ENCODE measurements at regions not wholly inside any gene's neighbourhood (a gene's known extent, or its start where the extent isn't known, plus 50 kb on each side); places are given as distances from the start of the nearest gene placed in this dataset.

DNA sequence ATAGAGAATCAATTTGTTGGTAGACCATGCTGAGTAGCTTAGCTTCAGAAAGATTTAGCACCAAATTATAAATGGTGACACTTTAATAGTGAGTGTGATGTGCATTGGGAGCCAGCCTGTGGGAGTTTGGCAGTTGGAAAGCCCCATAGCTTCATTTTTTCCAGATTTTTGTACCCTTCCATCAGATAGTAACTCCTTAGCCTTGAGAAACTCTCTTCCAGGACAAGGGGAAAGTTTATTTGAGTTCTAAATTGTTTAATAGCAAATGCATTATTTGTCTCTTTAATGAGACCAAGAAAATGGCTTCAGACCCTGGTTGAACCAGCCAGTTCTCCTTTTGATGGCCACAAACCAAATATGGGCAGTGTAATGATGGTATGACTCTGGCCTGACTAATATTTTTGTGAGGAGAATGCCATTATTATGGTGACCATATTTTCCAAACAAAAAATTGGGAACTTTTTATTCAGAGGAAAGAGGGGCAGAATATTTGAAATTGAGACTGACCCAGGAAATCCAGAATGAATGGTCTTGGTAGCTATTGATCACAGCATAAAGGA lies 49.8 kb downstream of the PLCE1 start:
- no peak for DNase-seq

DNA sequence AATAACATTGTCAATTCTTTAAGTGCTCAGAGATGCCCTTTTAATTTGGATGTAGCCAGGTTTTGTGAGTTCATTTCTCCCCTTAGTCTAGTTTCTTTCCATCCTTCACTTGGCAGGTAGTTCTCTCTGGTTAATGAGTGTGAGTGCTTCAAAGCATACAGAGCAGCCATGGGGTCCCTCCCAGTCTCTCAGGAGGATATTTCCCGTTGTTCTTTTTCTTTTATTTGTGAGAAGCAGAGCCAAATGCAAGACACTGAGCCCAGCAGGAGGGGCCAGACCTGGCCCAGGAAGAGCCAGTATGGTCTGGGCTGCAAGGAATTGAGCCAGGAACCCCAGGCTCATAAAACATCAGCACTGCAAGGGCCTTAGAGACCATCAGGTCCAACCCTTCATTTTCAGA lies 52.4 kb downstream of the PLCE1 start:
- DNase-seq = peak in 1 of 2 experiments; percentile 11

DNA sequence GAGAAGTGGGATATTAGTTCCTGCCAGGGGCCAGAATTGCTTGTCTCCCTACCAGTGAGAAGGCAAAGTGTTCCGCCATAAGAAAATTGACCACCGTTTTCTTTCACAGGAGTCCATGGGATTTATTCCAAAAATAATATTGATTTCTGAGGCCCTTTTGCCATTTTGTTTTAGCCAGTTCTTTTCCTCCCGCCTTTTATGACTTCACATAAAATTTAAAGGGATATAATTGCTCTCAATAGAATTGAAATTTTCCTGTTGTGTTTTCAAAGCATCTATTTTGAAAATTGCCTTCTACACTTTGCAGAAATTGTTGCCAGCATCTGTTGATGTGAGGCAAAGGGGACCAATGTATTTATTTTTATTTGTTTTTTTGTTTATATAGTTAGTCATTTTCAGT lies 53.6 kb downstream of the PLCE1 start:
- DNase-seq = no peak

- no peak for DNase-seq
These were observed 56.2 kb downstream of the PLCE1 start for GRCh38 chr10:94049911-94050310.

DNA sequence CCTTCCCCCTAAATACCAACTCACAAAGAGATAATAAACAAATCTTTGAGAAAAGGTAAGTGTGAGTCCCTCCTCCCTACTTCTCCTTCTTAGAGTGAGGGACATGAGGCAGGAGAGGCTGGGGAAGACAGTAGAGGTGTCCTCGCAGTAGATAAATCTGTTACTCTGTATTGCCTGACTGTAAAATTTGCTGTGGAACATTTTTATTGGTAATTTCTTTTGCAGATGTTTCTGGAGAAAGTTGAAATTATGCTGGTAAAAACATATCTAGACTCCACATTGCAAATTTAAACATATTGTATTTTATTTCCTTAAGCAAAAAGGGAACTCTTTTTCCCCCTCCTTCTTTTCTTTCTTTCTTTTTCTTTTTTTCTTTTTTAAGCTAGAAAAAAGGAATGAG lies 58.5 kb downstream of the PLCE1 start:
- DNase-seq = no peak

DNA sequence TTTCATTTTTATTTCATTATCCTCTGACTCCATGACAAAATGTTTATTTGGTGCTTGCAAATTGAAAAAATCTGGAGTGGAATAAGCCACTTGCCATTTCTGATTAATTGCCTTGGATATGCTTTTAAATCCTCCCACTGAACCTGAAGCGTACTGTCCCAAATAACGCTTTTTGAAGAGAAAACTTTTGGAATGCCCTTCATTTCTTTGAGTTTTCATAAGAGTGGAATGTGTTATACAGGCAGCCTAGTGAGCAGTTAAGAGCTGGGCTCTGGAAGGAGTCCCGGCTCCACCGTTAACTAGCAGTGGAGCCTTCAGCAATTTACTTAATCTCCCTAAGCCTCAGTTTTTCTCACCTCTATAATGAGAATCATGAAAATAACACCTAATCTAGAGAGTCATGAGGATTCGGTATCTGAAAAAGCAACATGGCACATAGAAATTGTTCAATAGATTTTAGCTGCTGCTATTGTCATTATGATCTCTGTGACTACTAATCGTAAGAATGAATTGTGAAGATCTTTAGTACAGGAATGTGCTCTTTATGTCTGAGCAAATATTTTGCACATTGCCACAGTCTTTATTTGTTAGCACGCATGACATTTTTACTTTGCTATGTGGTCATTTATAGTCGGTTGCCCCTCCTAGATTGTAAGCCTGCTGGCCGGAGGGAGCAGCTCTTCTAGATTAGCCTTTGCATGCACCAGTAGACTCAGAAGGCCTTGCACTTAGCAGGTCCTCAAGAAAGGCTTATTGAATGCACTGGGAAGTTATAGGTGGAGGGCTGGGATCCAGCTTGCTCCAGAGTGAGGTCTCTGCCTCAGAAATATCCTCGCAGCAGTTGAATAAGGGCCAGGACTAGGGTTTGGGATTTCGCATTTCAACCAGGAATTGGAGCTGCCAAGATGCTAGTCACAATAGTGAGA lies 59.4 kb downstream of the PLCE1 start:
- peak in 1 of 2 experiments; percentile 17 for DNase-seq

GRCh38 chr10:94059178-94059883 lies 65.6 kb downstream of the PLCE1 start:
- DNase-seq = no peak

- DNase-seq = no peak
These were observed 67.3 kb downstream of the PLCE1 start for GRCh38 chr10:94061026-94061425.

- no peak for DNase-seq
These were observed 68.9 kb downstream of the PLCE1 start for GRCh38 chr10:94062611-94063010.

GRCh38 chr10:94065362-94065761 lies 71.6 kb downstream of the PLCE1 start:
- no peak for DNase-seq

- no peak for DNase-seq
These were observed 72.1 kb downstream of the PLCE1 start for GRCh38 chr10:94065787-94066186.

GRCh38 chr10:94066411-94066810 lies 72.7 kb downstream of the PLCE1 start:
- DNase-seq = no peak

DNA sequence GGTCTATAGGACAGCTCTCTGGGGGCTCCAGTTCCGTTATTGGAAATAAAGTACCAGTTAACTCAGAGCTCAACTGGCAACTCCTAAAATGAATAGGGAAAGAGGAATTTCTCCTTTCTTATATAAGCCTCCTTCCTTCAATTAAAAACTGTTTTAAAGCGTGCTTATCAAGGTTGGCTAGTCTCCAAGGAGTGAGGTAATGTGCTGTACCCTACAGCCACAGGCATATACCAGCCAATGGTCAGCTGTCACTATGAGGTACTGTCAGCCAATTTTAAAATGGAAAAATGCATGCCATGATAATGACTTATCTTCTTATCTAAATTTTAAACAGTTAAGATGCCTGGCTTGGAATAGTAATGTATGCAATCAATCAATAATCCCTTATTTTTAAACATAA lies 76.2 kb downstream of the PLCE1 start:
- no peak for DNase-seq

DNA sequence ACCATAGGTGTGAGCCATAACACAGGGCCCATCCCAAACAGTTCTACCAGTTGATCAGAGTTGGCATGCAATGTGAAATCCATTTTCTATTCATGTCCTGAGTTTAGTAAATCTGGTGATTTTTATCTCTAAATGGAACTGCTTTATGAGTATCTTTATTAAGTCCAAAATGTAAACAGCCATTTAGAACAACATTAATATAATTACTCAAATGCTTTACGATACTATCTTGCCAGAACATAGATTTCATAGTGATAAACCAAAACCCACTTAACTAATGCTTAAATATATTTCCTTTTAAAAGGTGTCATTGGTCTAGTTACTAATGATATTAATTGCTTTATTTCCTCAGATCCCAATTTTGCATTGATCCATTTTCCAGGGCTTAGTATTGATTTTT lies 80.7 kb downstream of the PLCE1 start:
- DNase-seq = no peak

- no peak for DNase-seq
These were observed 81.8 kb downstream of the PLCE1 start for GRCh38 chr10:94075506-94075905.

GRCh38 chr10:94076325-94076841 lies 82.7 kb downstream of the PLCE1 start:
- peak in 1 of 2 experiments; percentile 65 for DNase-seq

GRCh38 chr10:94077042-94077441 lies 83.3 kb downstream of the PLCE1 start:
- no peak for DNase-seq

DNA sequence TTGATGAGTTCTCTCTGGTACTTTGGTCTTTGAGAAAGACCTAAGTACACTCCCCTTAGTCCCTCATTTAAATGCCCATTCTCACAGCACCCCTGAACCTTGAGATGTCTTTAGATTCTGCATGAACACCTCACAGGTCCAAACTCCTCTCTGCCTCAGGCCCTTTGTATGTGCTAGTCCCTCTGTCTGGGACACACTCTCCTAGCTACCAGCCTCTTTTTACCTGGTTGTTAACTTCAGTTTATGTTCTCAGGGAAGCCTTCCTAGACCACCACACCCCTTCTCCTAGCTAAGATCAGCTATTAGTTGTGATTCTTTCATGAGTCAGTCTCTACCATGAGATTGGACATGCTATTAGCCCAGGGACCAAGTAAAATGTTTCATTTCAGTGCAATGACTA lies 86.4 kb downstream of the PLCE1 start:
- no peak for DNase-seq

DNA sequence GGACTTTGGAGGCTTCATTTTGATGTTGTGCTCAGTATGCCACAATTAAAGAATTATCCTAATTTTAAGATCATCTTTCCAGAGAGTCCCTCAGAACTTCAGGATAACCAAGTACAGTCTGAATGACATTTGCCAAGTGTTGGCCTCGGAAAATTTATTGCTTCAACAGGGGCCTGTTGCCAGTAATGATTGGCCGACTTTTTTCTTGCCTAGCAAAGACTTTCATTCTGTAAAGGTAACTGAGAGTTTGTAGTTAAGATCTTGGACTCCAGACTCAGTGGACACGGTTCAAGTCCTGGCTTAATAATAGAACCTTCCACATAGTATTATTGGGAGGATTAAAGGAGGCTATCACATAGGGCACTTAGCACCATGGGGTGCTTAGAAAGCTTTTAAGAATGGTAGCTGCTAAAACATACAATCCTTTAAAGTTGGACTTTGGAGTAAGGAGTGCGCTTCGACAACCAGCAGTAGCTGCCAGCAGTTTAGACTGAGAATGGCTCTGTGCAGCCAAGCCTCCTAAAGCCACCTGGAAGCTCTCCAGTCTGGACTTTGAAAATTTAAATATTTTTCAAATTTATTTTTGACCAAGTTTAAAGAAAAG lies 90.0 kb downstream of the PLCE1 start:
- no peak for DNase-seq

GRCh38 chr10:94084344-94084743 lies 90.6 kb downstream of the PLCE1 start:
- no peak for DNase-seq

GRCh38 chr10:94085288-94085687 lies 91.6 kb downstream of the PLCE1 start:
- DNase-seq = no peak

DNA sequence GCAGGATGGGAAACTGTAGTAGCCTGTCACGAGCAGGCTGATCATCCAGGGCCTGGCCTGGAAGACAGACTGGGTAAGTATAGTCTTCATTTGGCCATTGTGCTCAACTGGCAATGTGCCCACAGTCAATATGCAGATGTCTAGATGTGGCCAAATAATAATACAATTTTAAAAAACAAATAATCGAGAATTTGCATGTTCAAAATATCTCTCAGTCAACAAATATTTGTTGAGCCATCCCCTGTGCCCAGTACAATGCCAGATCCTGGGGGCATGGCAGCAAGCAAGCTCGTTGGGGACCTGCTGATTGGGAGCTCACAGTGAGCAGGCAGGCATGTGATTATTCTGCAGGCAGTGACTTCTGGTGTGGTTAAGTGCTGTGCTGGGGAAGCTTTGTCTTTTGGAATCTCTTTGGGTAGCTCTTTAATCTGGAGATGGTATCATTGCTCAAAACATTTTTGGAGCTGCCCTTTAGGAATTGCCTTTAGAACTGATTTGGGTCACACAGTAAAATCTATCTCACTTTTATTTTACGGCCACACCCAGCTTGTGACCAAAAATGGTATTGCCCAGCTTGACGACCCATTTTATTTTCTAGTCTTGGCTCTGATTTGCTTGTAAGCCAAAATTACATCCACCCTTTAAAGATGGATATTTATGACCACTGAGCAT lies 92.2 kb downstream of the PLCE1 start:
- peak in 1 of 2 experiments; percentile 2 for DNase-seq
